IMR-90 (cell line): ENCODE measurements at regions not wholly inside any gene's neighbourhood (a gene's known extent, or its start where the extent isn't known, plus 50 kb on each side); places are given as distances from the start of the nearest gene placed in this dataset.

Experiments used
- ATAC-seq: fragments of 200-7000 bp; cut with Tn5 transposase; 2 replicates; pipeline ENCODE4 v1.9.1; 2020; ENCODE audit warnings: low read depth, mild to moderate bottlenecking, moderate library complexity
- BruUV-seq: library from RNA; stranded (reverse); fragments of 400-500 nt; replicated peaks from 2 replicates; lab custom pipeline; 2021; lab: Mats Ljungman, UMichigan
- CTCF ChIA-PET: fragments of 300-600 bp; formaldehyde crosslinking; extraction: SDS; loops from one replicate; lab custom pipeline; 2021; ENCODE audit warnings: antibody characterized with exemption; lab: Yijun Ruan, JAX
- POLR2A ChIA-PET: fragments of 300-600 bp; sonication (Branson Sonifier 250); formaldehyde crosslinking; loops from one replicate; lab custom pipeline; 2022; ENCODE audit warnings: antibody characterized with exemption; ENCODE audit not compliant: unreplicated experiment; lab: Charles Lee
- DNase-seq: peaks from one replicate; pipeline ENCODE4 v3.0.0; 2013
- H2AFZ ChIP-seq: replicated peaks from 2 replicates; pipeline ENCODE3; 2013; ENCODE audit warnings: low read length, mild to moderate bottlenecking; ENCODE audit not compliant: poor library complexity
- H2AK5ac ChIP-seq: 2 replicates; pipeline ENCODE4 v1.6.1; 2013; ENCODE audit warnings: low read depth, low read length, inconsistent platforms
- H2AK9ac ChIP-seq: replicated peaks from 2 replicates; pipeline ENCODE3; 2013; ENCODE audit warnings: mild to moderate bottlenecking, low read depth, low read length, moderate library complexity; ENCODE audit not compliant: poor library complexity
- H2BK120ac ChIP-seq: 2 replicates; pipeline ENCODE4 v1.6.1; 2013; ENCODE audit warnings: low read depth, low read length, inconsistent platforms
- H2BK15ac ChIP-seq: 3 replicates; pipeline ENCODE4 v1.6.1; 2013; ENCODE audit warnings: low read depth, low read length, inconsistent platforms
- H2BK20ac ChIP-seq: 2 replicates; pipeline ENCODE4 v1.6.1; 2013; ENCODE audit warnings: low read depth, mild to moderate bottlenecking, inconsistent platforms, low read length, moderate library complexity
- H2BK5ac ChIP-seq: 2 replicates; pipeline ENCODE4 v1.6.1; 2013; ENCODE audit warnings: mild to moderate bottlenecking, low read depth, low read length, inconsistent platforms; ENCODE audit not compliant: poor library complexity, severe bottlenecking
- H3K14ac ChIP-seq: replicated peaks from 2 replicates; pipeline ENCODE4 v1.6.1; 2013; ENCODE audit warnings: low read depth, low read length, inconsistent platforms
- H3K18ac ChIP-seq: 2 replicates; pipeline ENCODE4 v1.6.1; 2013; ENCODE audit warnings: low read depth, low read length, control low read depth
- H3K23ac ChIP-seq: 2 replicates; pipeline ENCODE4 v1.6.1; 2013; ENCODE audit warnings: low read depth, low read length, inconsistent platforms
- H3K27ac ChIP-seq: 2 replicates; pipeline ENCODE4 v1.5.1; 2013; ENCODE audit warnings: mild to moderate bottlenecking, control low read depth, low read length; ENCODE audit not compliant: insufficient read depth
- H3K27me3 ChIP-seq: 2 replicates; pipeline ENCODE4 v1.6.1; 2013; ENCODE audit warnings: low read length; ENCODE audit not compliant: control insufficient read depth, insufficient read depth
- H3K36me3 ChIP-seq: 2 replicates; pipeline ENCODE4 v1.6.1; 2013; ENCODE audit warnings: low read length, mixed read lengths; ENCODE audit not compliant: control insufficient read depth, insufficient read depth
- H3K4ac ChIP-seq: 2 replicates; pipeline ENCODE4 v1.6.1; 2013; ENCODE audit warnings: low read depth, low read length, inconsistent platforms
- H3K4me1 ChIP-seq: 2 replicates; pipeline ENCODE4 v1.6.1; 2013; ENCODE audit warnings: low read length, mixed read lengths; ENCODE audit not compliant: control insufficient read depth, insufficient read depth
- H3K4me2 ChIP-seq: 2 replicates; pipeline ENCODE4 v1.6.1; 2013; ENCODE audit warnings: low read depth, mild to moderate bottlenecking, control low read depth, low read length, moderate library complexity
- H3K4me3 ChIP-seq: 2 replicates; pipeline ENCODE4 v1.5.1; 2013; ENCODE audit warnings: low read depth, mild to moderate bottlenecking, control low read depth, low read length, moderate library complexity; ENCODE audit not compliant: insufficient read depth
- H3K56ac ChIP-seq: 2 replicates; pipeline ENCODE4 v1.6.1; 2013; ENCODE audit warnings: low read length, inconsistent platforms; ENCODE audit not compliant: insufficient read depth; ENCODE audit errors: extremely low read depth
- H3K79me1 ChIP-seq, 2 experiments: 2 replicates each; pipeline ENCODE4 v1.6.1; 2013; ENCODE audit warnings: low read length in 2 of 2, inconsistent platforms in 1 of 2, low read depth in 1 of 2
- H3K9ac ChIP-seq: 2 replicates; pipeline ENCODE4 v1.6.1; 2013; ENCODE audit warnings: low read depth, low read length, control low read depth
- H3K9me1 ChIP-seq: 2 replicates; pipeline ENCODE4 v1.6.1; 2013; ENCODE audit warnings: low read length, inconsistent platforms; ENCODE audit not compliant: insufficient read depth
- H3K9me3 ChIP-seq: 2 replicates; pipeline ENCODE4 v1.6.1; 2013; ENCODE audit warnings: low read length; ENCODE audit not compliant: control insufficient read depth, insufficient read depth
- H4K20me1 ChIP-seq: 2 replicates; pipeline ENCODE4 v1.6.1; 2013; ENCODE audit warnings: low read length, inconsistent platforms; ENCODE audit not compliant: insufficient read depth
- H4K5ac ChIP-seq: 2 replicates; pipeline ENCODE4 v1.6.1; 2013; ENCODE audit warnings: mild to moderate bottlenecking, low read depth, low read length, control low read depth
- H4K8ac ChIP-seq, 2 experiments: 2 replicates each; pipeline ENCODE4 v1.6.1; 2013; ENCODE audit warnings: low read depth in 2 of 2, low read length in 2 of 2, control low read depth in 1 of 2, inconsistent platforms in 1 of 2
- H4K91ac ChIP-seq: 2 replicates; pipeline ENCODE4 v1.6.1; 2013; ENCODE audit warnings: low read depth, low read length, inconsistent platforms; ENCODE audit not compliant: insufficient read depth
- BHLHE40 ChIP-seq: fragments of 150-350 bp; IDR thresholded peaks from 2 replicates; pipeline ENCODE4 v1.6.1; 2016; ENCODE audit warnings: mild to moderate bottlenecking, low read depth, low read length
- CHD1 ChIP-seq: IDR thresholded peaks from 2 replicates; pipeline ENCODE4 v1.6.1; 2012; ENCODE audit warnings: low read depth, low read length, improper control_type of control experiment
- CTCF ChIP-seq: conservative IDR thresholded peaks from 2 replicates; pipeline ENCODE4 v1.5.1; 2012; ENCODE audit warnings: mild to moderate bottlenecking, low read depth, low read length, improper control_type of control experiment
- FOS ChIP-seq: fragments of 150-350 bp; IDR thresholded peaks from 2 replicates; pipeline ENCODE4 v1.6.1; 2016; ENCODE audit warnings: low read depth, low read length
- MAFK ChIP-seq: IDR thresholded peaks from 2 replicates; pipeline ENCODE4 v1.6.1; 2012; ENCODE audit warnings: low read depth, low read length, improper control_type of control experiment
- MAZ ChIP-seq: IDR thresholded peaks from 2 replicates; pipeline ENCODE4 v1.6.1; 2012; ENCODE audit warnings: low read depth, mild to moderate bottlenecking, low read length, improper control_type of control experiment, moderate library complexity, borderline replicate concordance
- MXI1 ChIP-seq: IDR thresholded peaks from 2 replicates; pipeline ENCODE4 v1.6.1; 2012; ENCODE audit warnings: low read depth, mild to moderate bottlenecking, low read length, moderate library complexity, borderline replicate concordance
- NFE2L2 ChIP-seq: fragments of 150-350 bp; IDR thresholded peaks from 2 replicates; pipeline ENCODE4 v1.6.1; 2016; ENCODE audit warnings: low read depth, mild to moderate bottlenecking, low read length
- RCOR1 ChIP-seq: IDR thresholded peaks from 2 replicates; pipeline ENCODE4 v1.6.1; 2012; ENCODE audit warnings: mild to moderate bottlenecking, low read length, improper control_type of control experiment; ENCODE audit not compliant: insufficient replicate concordance
- SMC3 ChIP-seq: fragments of 150-350 bp; IDR thresholded peaks from 2 replicates; pipeline ENCODE4 v1.6.1; 2016; ENCODE audit warnings: low read depth, mild to moderate bottlenecking, antibody characterized with exemption, low read length, moderate library complexity
- dilution Hi-C: fragments of 300-500 bp; cut with HindIII; formaldehyde crosslinking; loops from one replicate; pipeline ENCODE4 v1.14.3; 2018; ENCODE audit warnings: low sequenced_read_pairs; ENCODE audit not compliant: unreplicated experiment
- in situ Hi-C: fragments of 300-500 bp; cut with MboI; formaldehyde crosslinking; loops from 3 replicates; pipeline ENCODE4 v1.14.3; 2019; ENCODE audit warnings: low sequenced_read_pairs, inconsistent platforms, mixed read lengths
- intact Hi-C: fragments of 100-400 bp; cut with micrococcal nuclease; formaldehyde crosslinking; loops from 2 replicates; pipeline ENCODE4 v1.10.0; 2022

- H3K4me3 ChIP-seq, result no peak overlapping the region
- no peak overlapping the region for H2BK5ac ChIP-seq
- no peak overlapping the region for H2BK20ac ChIP-seq
- intact Hi-C loops (no loop called here), in situ Hi-C loops (no loop called here), dilution Hi-C loops (no loop called here)
- no peak overlapping the region for H2BK120ac ChIP-seq
- H3K9me1 ChIP-seq, result no peaks in the 10 kb centered on the region
- H3K9ac ChIP-seq, result no peak overlapping the region
- H3K18ac ChIP-seq, result no peak overlapping the region
- no peak overlapping the region for H4K91ac ChIP-seq
- H3K14ac ChIP-seq, result no peak overlapping the region
- H2AK5ac ChIP-seq, result no peak overlapping the region
- H4K5ac ChIP-seq, result no peak overlapping the region
- no peaks in the 10 kb centered on the region for H3K36me3 ChIP-seq
- H3K79me1 ChIP-seq, result no peaks in the 10 kb centered on the region
- no TSS peak for BruUV-seq
- ATAC-seq (no peak), DNase-seq (no peak)
- peaks cover 2% of the 10 kb centered on the region; the same call in 1 of the 2 replicates for H3K27me3 ChIP-seq
- no peak overlapping the region for H2AK9ac ChIP-seq
- TF ChIP-seq BHLHE40 (no peak), MXI1 (no peak), FOS (no peak), MAFK (no peak), CHD1 (no peak), RCOR1 (no peak), CTCF (no peak), MAZ (no peak), NFE2L2 (no peak), SMC3 (no peak)
- ChIA-PET POLR2A (no interaction called here), CTCF (no interaction called here)
- no peak overlapping the region for H3K4me2 ChIP-seq
- H3K9me3 ChIP-seq, result no peaks in the 10 kb centered on the region
- no peak overlapping the region for H3K23ac ChIP-seq
- no peaks in the 10 kb centered on the region for H3K4me1 ChIP-seq
- no peak overlapping the region for H3K27ac ChIP-seq
- H3K56ac ChIP-seq, result no peak overlapping the region
- no peak overlapping the region for H4K8ac ChIP-seq
- no peaks in the 10 kb centered on the region for H4K20me1 ChIP-seq
- H2AFZ ChIP-seq, result no peak overlapping the region
- H2BK15ac ChIP-seq, result no peak overlapping the region
- no peak overlapping the region for H3K4ac ChIP-seq
Measured at GRCh38 chr4:122534776-122535175, 78.3 kb upstream of the IL2 start.
